HG03575 (cell line): ENCODE measurements at regions not wholly inside any gene's neighbourhood (a gene's known extent, or its start where the extent isn't known, plus 50 kb on each side); places are given as distances from the start of the nearest gene placed in this dataset.
"Not testable (repeated sequence)": the region's sequence is repeated elsewhere in the genome, so short reads cannot be mapped to it uniquely, and the experiment has no call there.

Experiments used
- ATAC-seq: cut with Tn5 transposase; IDR thresholded peaks from one replicate; pipeline ENCODE4 v1.9.1; 2021; ENCODE audit not compliant: unreplicated experiment, insufficient number of reproducible peaks, low FRiP score; ENCODE audit errors: extremely low read depth

DNA sequence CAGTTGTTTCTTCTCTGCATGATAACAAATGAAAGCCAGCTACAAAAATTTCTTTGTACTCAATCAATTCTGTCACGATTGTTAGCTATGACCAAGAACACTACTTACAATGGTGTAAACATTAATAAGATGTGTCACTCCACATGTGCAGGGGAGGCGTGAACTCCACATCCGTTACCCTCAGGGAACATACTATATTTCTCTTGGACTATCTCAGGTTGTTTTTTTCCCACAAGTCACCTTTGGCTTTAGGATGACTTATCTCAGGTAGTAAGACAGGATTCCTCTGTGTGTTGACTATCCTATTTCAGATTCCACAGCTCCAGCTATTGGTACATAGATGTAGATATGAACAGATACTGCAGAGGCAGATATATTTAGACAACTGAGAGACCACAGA is 423.3 kb upstream of the GRM7 start:
- no peak for ATAC-seq

DNA sequence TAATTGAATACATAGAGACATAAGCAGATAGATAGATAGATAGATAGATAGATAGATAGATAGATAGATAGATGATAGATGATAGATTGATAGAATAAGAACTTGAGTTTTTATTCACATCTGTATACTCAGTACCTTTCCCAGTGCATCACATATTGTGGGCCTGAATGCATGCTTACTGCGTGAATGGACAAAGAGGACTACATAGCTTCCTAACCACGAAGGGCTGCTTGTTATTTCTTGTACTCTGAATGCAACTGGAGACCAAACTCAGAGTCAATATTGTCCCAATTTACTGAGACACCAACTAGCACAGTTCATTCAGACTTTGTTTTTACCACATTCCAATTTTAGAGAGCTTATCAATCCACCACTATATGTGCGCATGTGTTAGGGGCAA is 422.9 kb upstream of the GRM7 start:
- ATAC-seq = no peak

DNA sequence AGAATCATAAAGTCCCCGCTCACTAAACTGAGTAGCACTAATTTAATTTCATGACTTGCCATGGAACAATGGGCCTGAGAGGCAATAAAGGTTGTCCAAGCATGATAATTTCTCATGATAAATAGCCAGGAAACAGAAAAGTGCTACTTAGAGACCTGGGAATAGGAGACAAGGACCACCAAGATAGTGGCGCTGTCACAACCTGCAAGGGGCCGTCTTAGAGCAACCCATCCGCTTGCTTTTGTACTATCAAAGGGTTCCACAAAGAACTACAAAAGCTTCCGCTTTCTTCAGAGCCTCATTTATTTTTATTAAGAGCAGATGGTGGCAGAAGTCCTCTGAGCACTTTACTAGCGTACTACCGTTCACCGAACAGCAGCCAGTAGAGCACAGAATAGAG is 421.7 kb upstream of the GRM7 start:
- no peak for ATAC-seq

DNA sequence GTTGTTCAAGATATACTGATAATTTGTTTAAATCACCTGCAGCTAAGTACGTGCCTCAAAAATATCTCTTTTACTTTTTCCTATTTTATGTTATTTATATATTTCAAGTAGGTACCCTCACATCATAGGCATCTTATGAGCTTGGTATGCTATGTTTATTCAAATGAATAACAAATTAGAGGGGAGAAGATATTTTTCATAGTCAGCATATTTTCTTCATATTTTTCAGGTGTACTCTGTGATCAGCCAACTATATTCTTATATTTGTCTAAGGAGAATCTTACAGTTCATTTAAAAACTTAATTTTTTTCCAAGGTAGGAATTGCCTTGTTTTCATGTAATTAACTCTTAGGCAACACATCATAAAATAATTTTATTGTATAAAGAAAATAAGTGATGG is 421.1 kb upstream of the GRM7 start:
- ATAC-seq = no peak

DNA sequence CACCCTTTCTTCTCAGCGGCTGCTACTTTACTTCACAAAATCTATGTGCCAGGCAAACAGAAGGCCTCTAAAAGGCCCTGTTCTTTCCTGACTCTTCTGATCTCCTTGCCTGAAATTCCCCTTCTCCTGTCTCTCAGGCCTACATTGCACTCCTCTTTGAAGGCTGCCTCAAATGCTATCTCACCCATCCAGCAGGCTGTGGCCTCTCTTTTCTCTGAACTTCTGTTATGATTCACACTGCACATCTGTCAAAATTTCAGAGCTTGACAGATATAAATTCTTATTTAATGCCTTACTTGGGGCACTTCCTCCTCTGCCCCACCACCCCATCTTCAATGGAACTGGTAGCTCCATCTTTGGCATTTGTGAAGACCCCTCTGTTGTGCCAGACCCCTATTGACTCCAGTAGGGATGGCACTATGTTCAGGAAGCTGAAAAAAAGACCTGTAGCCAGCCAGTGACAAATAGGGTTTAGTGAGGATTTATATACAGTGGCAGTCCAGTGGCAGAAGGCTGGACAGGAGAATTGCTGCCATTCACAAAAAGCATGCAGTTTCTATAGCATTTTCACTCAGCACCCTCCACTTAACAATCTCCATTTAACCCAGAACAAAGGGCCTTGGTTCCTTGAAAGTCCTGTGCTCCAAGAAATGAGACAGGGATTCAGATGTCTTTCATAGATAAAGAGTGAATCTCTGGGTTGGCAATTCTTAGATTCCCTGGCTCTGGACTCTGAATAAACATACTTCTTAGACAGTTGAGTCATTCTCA is 415.8 kb upstream of the GRM7 start:
- no peak for ATAC-seq

DNA sequence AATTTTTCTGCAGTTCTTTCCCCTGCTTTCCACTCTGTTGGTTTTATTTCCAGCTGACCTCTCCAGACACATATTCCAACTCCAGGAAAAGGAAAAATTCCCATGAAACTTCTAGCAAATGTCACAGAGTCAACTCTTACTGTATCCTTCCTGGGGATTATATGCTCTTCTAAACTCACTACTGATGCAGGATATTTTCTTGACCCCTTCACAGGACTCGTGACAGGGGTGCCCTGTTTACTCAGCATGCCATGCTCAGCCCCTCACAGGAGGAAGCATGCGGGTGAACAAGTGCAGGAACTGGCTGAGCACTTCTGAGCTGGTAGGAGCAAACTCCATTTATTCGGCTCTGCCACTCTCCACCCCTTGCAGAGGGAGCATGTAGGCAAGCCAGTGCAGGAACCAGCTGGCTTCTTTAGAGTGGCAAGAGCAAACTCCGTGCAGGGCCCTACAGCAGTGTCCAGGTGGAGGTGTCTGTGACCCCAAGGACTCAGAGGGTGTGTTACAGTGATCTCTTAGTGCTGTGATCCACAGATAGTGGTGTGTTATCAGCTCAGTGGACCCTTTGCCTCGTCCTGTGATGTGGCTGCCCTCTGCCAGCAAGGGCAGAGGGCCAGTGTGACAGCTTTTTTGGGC is 413.6 kb upstream of the GRM7 start:
- no peak for ATAC-seq

DNA sequence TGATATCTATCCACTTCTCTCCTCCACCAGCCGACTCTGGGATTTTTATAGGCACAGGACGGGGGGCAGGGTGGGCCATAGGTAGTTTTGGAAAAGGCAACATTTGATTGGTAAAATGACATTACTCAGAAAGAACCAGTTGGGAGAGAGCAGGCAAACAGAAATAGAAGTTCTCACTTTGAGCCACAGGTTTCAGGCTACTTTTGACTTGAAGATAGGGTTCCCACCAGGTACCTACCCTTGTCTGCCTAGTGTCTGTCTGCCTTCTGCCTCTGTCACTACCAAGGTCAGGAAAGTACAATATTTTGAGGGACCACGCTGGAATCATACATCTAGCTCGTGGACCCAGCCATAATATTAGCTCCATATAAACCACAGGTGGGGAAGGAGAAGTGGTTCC is 412.9 kb upstream of the GRM7 start:
- no peak for ATAC-seq

DNA sequence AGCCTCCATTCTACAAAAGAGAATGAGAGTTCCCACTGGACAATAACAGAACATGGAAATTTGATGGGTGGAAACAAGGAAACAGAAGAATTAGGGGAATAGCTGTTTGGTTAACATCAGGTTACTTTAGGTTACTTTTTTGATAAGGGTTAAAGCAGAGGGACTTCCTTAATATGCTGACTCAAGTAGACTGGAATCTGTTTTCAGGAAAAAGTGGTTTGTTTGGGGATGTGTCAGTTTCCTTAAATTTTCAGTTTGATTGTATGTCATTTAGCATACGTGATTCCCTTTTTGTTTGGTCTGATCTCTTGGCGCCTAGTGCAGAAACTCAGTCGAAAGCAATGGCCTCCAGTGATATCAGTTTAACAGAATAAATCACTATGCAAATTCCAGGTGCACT is 411.8 kb upstream of the GRM7 start:
- ATAC-seq = no peak

DNA sequence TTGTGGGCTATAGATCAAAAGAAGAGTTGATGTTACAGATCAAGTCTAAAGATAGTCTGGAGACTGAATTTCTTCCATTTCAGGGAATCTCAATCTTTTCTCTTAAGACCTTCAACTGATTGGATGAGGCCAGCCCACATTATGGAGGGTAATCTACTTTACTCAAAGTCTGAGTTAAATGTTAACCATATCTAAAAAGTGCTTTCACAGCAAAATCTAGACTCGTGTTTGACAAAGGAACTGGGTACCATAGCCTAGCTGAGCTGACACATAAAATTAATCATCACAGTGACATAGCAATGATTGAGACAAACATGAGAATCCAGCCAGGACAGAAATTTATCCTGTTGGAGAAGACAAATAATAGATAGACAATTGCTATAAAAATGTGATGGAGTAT is 407.9 kb upstream of the GRM7 start:
- ATAC-seq = no peak

DNA sequence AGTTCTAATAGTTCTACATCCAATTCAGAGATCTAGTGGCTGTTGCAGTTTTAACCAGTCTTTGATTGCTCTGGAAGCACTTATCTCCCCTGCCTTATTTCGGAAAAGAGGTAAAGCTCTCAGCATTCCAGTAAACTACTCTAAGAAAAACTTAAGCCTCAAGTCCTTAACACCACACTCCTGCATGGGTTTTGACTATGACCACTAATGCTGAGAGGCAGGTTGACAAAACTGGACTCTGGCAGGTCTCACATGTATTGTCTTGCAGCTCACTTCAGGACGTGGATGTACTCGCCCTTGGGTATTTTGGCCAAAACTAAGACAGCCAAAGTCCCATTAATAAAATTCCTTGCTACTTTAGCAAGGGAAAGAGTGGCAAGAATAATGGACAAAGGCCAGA is 405.9 kb upstream of the GRM7 start:
- ATAC-seq = no peak

DNA sequence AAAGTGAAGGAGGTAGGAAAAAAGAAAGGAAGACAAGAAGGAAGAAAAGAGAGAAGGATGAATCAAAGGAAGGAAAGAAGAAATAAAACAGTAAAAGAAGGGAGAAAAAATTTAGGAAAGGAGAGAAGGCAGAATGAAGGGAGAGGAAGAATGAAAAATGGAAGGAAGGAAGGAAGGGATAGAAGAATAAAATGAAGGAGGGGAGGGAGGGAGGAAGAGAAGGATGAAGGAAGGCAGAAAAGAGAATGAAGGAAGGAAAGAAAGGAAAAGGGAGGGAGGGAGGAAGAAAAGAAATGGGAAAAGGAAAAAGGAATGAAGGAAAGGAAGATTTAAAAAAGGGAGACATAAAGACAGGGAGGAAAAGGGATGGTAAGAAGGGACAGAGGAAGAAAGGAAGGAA is 393.7 kb upstream of the GRM7 start:
- no peak for ATAC-seq

DNA sequence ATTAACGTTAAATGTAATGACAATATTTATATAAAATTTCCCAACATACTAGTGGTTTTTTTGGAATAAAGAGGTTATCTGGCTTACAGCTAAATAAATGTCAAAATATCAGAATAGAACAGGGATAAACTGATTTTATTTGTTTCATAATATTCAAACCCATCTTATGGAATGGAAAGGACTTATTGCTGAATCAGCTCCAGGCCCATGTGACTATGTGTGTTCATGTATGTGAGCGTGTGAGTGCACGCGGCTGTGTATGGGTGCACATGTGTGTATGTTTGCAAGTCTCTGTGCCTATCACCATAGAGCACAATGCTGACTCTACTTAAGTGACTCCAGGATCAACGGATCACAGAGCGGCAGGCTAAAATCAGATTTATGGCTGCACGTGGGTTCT is 392.3 kb upstream of the GRM7 start:
- ATAC-seq = no peak

DNA sequence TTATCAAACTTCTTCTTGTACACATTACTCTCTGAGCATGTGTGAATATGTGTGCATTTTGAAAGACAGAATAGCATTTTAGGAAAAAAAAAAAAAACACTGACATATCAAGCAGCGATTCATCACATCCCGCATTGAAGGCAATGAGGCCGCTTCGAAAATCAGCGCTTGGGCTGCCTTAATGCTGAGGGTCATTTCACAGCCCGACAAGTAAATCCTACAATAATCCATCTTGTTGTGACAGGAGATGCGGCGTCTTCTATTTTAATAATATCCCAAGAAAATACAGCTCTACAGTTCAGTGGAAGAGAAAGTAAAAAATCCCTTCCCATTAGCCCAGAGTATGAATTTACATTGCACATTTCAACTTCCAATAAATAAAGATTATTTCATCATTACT is 389.2 kb upstream of the GRM7 start:
- no peak for ATAC-seq

DNA sequence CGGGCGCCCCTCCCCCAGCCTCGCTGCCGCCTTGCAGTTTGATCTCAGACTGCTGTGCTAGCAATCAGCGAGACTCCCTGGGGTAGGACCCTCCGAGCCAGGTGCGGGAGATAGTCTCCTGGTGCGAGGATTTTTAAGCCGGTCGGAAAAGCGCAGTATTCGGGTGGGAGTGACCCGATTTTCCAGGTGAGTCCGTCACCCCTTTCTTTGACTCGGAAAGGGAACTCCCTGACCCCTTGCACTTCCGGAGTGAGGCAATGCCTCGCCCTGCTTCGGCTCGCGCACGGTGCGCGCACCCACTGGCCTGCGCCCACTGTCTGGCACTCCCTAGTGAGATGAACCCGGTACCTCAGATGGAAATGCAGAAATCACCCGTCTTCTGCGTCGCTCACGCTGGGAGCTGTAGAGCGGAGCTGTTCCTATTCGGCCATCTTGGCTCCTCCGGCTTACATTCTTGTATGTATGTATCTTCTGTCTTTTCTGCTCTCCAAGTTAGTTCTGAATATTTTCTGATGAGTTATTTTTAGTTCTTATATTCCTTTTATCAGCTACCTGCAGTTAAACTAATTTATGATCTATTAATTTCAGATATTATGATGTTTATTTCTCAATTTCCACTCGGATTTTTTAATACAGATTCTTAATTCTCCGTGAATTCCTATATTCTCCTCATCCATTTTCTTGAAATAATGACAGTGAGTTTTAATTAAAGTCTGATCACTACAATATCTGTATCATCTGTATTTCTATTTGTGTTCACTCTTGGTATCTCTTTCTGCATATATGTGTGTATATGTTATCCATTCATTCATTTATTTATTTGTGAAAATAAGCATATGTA is 370.2 kb upstream of the GRM7 start:
- not testable (repeated sequence) for ATAC-seq

DNA sequence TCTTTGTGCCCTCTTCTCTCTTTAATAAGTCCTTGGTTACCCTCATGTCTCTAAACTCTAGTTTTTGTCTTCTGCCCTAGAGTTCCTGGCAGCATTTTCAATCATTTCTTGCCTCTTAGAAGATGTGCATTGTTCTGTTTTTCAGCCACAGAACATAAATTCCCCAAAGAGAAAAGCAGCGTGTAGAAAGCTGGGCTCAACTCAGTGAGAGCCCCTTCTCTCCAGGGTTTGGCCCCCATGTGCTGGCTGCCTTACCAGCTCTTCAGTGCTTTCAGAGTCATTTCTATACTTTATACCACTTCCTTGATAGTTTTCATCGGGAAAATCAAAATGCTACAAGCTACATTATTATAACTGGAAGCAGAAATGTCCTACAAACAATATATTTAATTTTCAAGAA is 369.1 kb upstream of the GRM7 start:
- ATAC-seq = no peak

DNA sequence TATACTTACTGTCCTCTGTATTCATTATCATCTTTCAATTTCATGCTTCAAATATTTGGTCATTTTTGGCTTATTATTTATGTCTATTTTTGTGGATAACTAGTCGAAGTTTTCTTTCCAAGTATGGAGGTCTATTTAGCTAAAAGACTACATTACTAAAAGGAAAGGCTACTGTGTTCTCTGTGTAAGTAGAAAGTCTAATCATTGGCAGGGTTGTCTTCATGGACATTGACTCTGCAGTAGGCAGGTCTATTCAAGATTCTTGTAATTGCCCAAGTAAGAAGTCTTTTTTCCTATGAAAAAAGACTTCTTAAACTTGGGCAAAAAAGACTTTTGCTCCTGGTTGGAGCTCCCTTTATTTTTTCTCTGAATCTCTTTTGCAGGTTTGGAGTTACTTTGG is 368.6 kb upstream of the GRM7 start:
- ATAC-seq = no peak

DNA sequence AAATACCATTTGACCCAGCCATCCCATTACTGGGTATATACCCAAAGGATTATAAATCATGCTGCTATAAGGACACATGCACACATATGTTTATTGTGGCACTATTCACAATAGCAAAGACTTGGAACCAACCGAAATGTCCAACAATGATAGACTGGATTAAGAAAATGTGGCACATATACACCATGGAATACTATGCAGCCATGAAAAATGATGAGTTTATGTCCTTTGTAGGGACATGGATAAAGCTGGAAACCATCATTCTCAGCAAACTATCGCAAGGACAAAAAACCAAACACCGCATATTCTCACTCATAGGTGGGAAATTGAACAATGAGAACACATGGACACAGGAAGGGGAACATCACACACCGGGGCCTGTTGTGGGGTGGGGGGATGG is 362.0 kb upstream of the GRM7 start:
- ATAC-seq = not testable (repeated sequence)

DNA sequence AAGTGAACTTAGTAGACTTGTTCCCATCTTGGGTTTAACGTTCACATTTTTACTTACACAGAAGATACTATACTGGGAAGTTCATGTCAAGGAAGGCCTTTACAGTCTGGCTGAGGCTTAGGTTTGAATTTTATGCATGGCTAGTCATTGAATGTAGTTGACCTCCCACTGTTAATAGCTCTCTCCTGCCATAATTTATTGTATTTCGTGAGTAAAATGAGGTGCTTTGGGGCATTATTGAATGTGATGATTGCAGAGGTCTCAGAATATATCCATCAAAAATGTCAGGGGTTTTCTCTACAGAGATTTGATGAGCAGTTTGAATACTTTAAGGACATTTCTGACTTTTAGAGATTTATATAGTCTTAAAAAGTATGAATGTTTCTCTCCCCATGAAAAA is 356.6 kb upstream of the GRM7 start:
- ATAC-seq = no peak

DNA sequence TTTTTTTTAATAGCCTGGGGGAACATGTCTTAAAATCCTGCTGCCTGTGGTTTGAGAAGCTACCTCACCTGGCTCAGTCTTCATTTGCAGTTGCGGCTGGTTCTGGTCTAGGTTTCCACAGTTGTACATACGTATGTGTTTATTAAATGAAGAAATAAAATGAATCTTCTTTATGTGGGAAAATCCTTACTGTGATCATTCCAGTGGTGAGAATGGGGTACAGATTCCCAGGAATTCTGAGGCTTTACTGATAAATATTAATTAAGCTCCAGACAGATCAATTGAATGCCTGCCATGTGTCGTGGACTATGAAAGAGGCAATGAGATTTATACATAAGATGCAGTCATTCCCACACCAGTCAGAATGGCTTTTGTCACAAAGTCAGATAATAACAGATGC is 356.1 kb upstream of the GRM7 start:
- ATAC-seq = no peak

DNA sequence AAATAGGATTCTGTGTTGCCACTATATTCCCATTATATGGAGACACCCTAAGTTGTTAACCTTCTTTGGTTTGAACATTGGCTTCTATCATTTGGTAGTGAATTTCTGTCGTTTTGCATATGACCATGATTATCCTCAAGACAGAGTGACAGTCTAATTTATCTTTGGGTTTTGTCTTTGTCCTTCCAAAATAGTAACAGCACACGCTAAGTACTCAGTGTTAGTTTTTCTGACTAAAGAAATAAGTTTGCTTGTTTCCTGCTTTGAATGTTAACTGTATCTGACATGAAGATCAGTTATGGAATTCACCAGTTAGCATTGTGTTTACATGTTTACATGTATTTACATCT is 352.5 kb upstream of the GRM7 start:
- ATAC-seq = no peak
